Neuronal stem cell (in vitro differentiated cells): ENCODE measurements at regions not wholly inside any gene's neighbourhood (a gene's known extent, or its start where the extent isn't known, plus 50 kb on each side); places are given as distances from the start of the nearest gene placed in this dataset.
"Not testable (repeated sequence)": the region's sequence is repeated elsewhere in the genome, so short reads cannot be mapped to it uniquely, and the experiment has no call there.

Experiments used
- DNase-seq: peaks from one replicate; pipeline ENCODE4 v3.0.0-alpha.2; 2013; ENCODE audit warnings: low spot score
- H2AFZ ChIP-seq: one replicate; pipeline ENCODE4 v1.6.1; 2013; ENCODE audit warnings: mild to moderate bottlenecking, low read length, inconsistent platforms
- H2AK5ac ChIP-seq: 2 replicates; pipeline ENCODE4 v1.6.1; 2013; ENCODE audit warnings: low read depth, mild to moderate bottlenecking, inconsistent platforms, low read length, moderate library complexity, mixed read lengths
- H2BK120ac ChIP-seq: 2 replicates; pipeline ENCODE4 v1.6.1; 2013; ENCODE audit warnings: low read depth, mild to moderate bottlenecking, inconsistent platforms, low read length, moderate library complexity, mixed read lengths
- H2BK12ac ChIP-seq: one replicate; pipeline ENCODE4 v1.6.1; 2013; ENCODE audit warnings: low read length, inconsistent platforms
- H2BK15ac ChIP-seq: 2 replicates; pipeline ENCODE4 v1.6.1; 2013; ENCODE audit warnings: mild to moderate bottlenecking, low read length, inconsistent platforms, mixed read lengths
- H2BK5ac ChIP-seq: one replicate; pipeline ENCODE4 v1.6.1; 2013; ENCODE audit warnings: inconsistent platforms, mild to moderate bottlenecking, low read length, moderate library complexity
- H3K14ac ChIP-seq: one replicate; pipeline ENCODE4 v1.6.1; 2013; ENCODE audit warnings: low read length, inconsistent platforms
- H3K18ac ChIP-seq: 2 replicates; pipeline ENCODE4 v1.6.1; 2013; ENCODE audit warnings: low read length, inconsistent platforms
- H3K23ac ChIP-seq: 2 replicates; pipeline ENCODE4 v1.6.1; 2013; ENCODE audit warnings: low read depth, mild to moderate bottlenecking, mixed read lengths, low read length, inconsistent platforms; ENCODE audit not compliant: poor library complexity
- H3K27ac ChIP-seq: replicated peaks from 3 replicates; pipeline ENCODE4 v1.5.1; 2013; ENCODE audit warnings: low read length, inconsistent platforms
- H3K27me3 ChIP-seq, 3 experiments: 2 replicates each; pipeline ENCODE4 v1.6.1; 2013; ENCODE audit warnings: low read length in 3 of 3, mild to moderate bottlenecking in 2 of 3, inconsistent platforms in 1 of 3, low read depth in 1 of 3, mixed read lengths in 1 of 3, moderate library complexity in 1 of 3; ENCODE audit not compliant: control insufficient read depth in 3 of 3, insufficient read depth in 3 of 3
- H3K36me3 ChIP-seq, 2 donors: replicated peaks in 1 of 2; 2 replicates each; pipeline ENCODE4 v1.6.1; 2013; ENCODE audit warnings: low read length in 2 of 2; ENCODE audit not compliant: control insufficient read depth in 2 of 2, insufficient read depth in 2 of 2
- H3K4ac ChIP-seq: 2 replicates; pipeline ENCODE4 v1.6.1; 2013; ENCODE audit warnings: inconsistent platforms, mild to moderate bottlenecking, low read length, moderate library complexity
- H3K4me1 ChIP-seq, 2 donors: 1 replicate in 1 of 2; 2 replicates in 1 of 2; pipeline ENCODE4 v1.6.1; 2013; ENCODE audit warnings: low read length in 2 of 2, low read depth in 1 of 2; ENCODE audit not compliant: control insufficient read depth in 2 of 2, insufficient read depth in 1 of 2
- H3K4me2 ChIP-seq: one replicate; pipeline ENCODE4 v1.6.1; 2013; ENCODE audit warnings: mild to moderate bottlenecking, low read length, inconsistent platforms; ENCODE audit not compliant: insufficient read depth, poor library complexity, severe bottlenecking
- H3K4me3 ChIP-seq, 2 donors: 2 replicates each; pipeline ENCODE4 v1.5.1; 2013; ENCODE audit warnings: low read length in 2 of 2, mild to moderate bottlenecking in 2 of 2, inconsistent platforms in 1 of 2, moderate library complexity in 1 of 2
- H3K79me1 ChIP-seq: one replicate; pipeline ENCODE4 v1.6.1; 2013; ENCODE audit warnings: low read depth, mild to moderate bottlenecking, inconsistent platforms, low read length, moderate library complexity
- H3K9ac ChIP-seq: one replicate; pipeline ENCODE4 v1.6.1; 2013; ENCODE audit warnings: mild to moderate bottlenecking, low read depth, low read length, inconsistent platforms; ENCODE audit not compliant: poor library complexity
- H3K9me3 ChIP-seq, 2 donors: replicated peaks in 1 of 2; 2 replicates each; pipeline versions ENCODE3 to v1.6.1; 2013; ENCODE audit warnings: low read length in 2 of 2, mild to moderate bottlenecking in 2 of 2, inconsistent platforms in 1 of 2, low read depth in 1 of 2, mixed read lengths in 1 of 2, moderate library complexity in 1 of 2; ENCODE audit not compliant: control insufficient read depth in 2 of 2, insufficient read depth in 1 of 2
- H4K8ac ChIP-seq: one replicate; pipeline ENCODE4 v1.6.1; 2013; ENCODE audit warnings: low read depth, mild to moderate bottlenecking, inconsistent platforms, low read length, moderate library complexity
- H4K91ac ChIP-seq: one replicate; pipeline ENCODE4 v1.6.1; 2013; ENCODE audit warnings: low read length, low read depth, mild to moderate bottlenecking, inconsistent platforms; ENCODE audit not compliant: poor library complexity
- WGBS, 2 donors: extraction: QIAGEN DNeasy Blood & Tissue Kit; methylation state at CpG; one replicate each; pipeline ENCODE4 v1.1.7; 2013; ENCODE audit warnings: missing lambda C conversion rate in 2 of 2, mixed read lengths in 1 of 2; ENCODE audit not compliant: insufficient read length in 2 of 2, insufficient replicate concordance in 1 of 2; ENCODE audit errors: extremely low coverage in 2 of 2; 5-methylcytosine and 5-hydroxymethylcytosine counted together

- no peak overlapping the region for H3K27ac ChIP-seq
Observed at GRCh38 chr14:48243900-48244299, 568.5 kb upstream of the MDGA2 start.

GRCh38 chr14:48229091-48229490 lies 553.7 kb upstream of the MDGA2 start:
- no peak for DNase-seq
- Histone ChIP-seq H2BK15ac (no peak overlapping the region), H3K27me3 (no peaks in the 10 kb centered on the region), H3K79me1 (no peaks in the 10 kb centered on the region), H3K4me2 (no peak overlapping the region), H3K14ac (no peak overlapping the region), H2BK5ac (no peak overlapping the region), H3K36me3 (no peaks in the 10 kb centered on the region), H3K23ac (no peak overlapping the region), H3K27ac (no peak overlapping the region), H3K4ac (no peak overlapping the region), H3K18ac (no peak overlapping the region), H2BK12ac (no peak overlapping the region), H4K8ac (no peak overlapping the region), H4K91ac (no peak overlapping the region), H3K4me3 (no peak overlapping the region), H2AK5ac (no peak overlapping the region), H3K9ac (no peak overlapping the region), H2AFZ (no peak overlapping the region), H3K4me1 (no peaks in the 10 kb centered on the region), H3K9me3 (no peaks in the 10 kb centered on the region), H2BK120ac (no peak overlapping the region)

More at GRCh38 chr14:48243900-48244299, 568.5 kb upstream of the MDGA2 start:
- Histone ChIP-seq H3K18ac (no peak overlapping the region), H2BK120ac (no peak overlapping the region), H3K79me1 (no peaks in the 10 kb centered on the region), H3K27me3 (no peaks in the 10 kb centered on the region), H3K14ac (no peak overlapping the region), H3K9ac (no peak overlapping the region), H4K91ac (no peak overlapping the region), H3K36me3 (no peaks in the 10 kb centered on the region), H3K23ac (no peak overlapping the region), H3K4me2 (no peak overlapping the region), H3K9me3 (no peaks in the 10 kb centered on the region), H4K8ac (no peak overlapping the region), H2BK15ac (no peak overlapping the region), H2BK12ac (no peak overlapping the region), H3K4me1 (no peaks in the 10 kb centered on the region), H3K4ac (no peak overlapping the region), H2AFZ (no peak overlapping the region), H2AK5ac (no peak overlapping the region), H2BK5ac (no peak overlapping the region), H3K4me3 (no peak overlapping the region)
- no CpG with 5 or more reads among the region's 3 CpGs for WGBS, 2 donors
- no peak for DNase-seq

GRCh38 chr14:48193893-48194292 lies 518.5 kb upstream of the MDGA2 start:
- Histone ChIP-seq H4K91ac (no peak overlapping the region), H3K4me1 (no peaks in the 10 kb centered on the region), H3K9me3 (no peaks in the 10 kb centered on the region), H3K4ac (no peak overlapping the region), H3K23ac (no peak overlapping the region), H2BK15ac (no peak overlapping the region), H2BK12ac (no peak overlapping the region), H2AFZ (no peak overlapping the region), H4K8ac (no peak overlapping the region), H2BK5ac (no peak overlapping the region), H3K18ac (no peak overlapping the region), H3K4me2 (no peak overlapping the region), H3K14ac (no peak overlapping the region), H3K27me3 (no peaks in the 10 kb centered on the region), H2AK5ac (no peak overlapping the region), H3K4me3 (no peak overlapping the region), H2BK120ac (no peak overlapping the region), H3K27ac (no peak overlapping the region), H3K79me1 (no peaks in the 10 kb centered on the region), H3K36me3 (no peaks in the 10 kb centered on the region), H3K9ac (no peak overlapping the region)
- DNase-seq: no peak
- no CpG with 5 or more reads among the region's 13 CpGs for WGBS, 2 donors

GRCh38 chr14:48149624-48150023 lies 474.2 kb upstream of the MDGA2 start:
- not testable (repeated sequence) for H4K91ac ChIP-seq, H3K18ac ChIP-seq, H3K23ac ChIP-seq, H2BK5ac ChIP-seq, H2AK5ac ChIP-seq, H3K36me3 ChIP-seq, DNase-seq, H2BK15ac ChIP-seq, H2BK120ac ChIP-seq, H3K27ac ChIP-seq, H3K9ac ChIP-seq, H3K14ac ChIP-seq, H3K4me2 ChIP-seq, H2AFZ ChIP-seq, H3K79me1 ChIP-seq, H3K4me1 ChIP-seq, H3K4ac ChIP-seq, H3K4me3 ChIP-seq, H2BK12ac ChIP-seq, H4K8ac ChIP-seq, H3K9me3 ChIP-seq, H3K27me3 ChIP-seq
- WGBS, 2 donors: no CpG with 5 or more reads among the region's 1 CpG
